CD14-positive monocyte (primary cell): ENCODE measurements at regions not wholly inside any gene's neighbourhood (a gene's known extent, or its start where the extent isn't known, plus 50 kb on each side); places are given as distances from the start of the nearest gene placed in this dataset.

Experiments
- DNase-seq, 3 donors: peaks; one replicate each; pipeline ENCODE4 v3.0.0-alpha.2; 2011 to 2022
- H2AFZ ChIP-seq: 2 replicates; pipeline ENCODE4 v1.6.0; 2012; ENCODE audit warnings: mild to moderate bottlenecking, low read depth, low read length, inconsistent platforms; ENCODE audit not compliant: insufficient read depth, poor library complexity, severe bottlenecking
- H3K27ac ChIP-seq, 2 donors: 1 replicate in 1 of 2; 2 replicates in 1 of 2; pipeline ENCODE4 v1.5.1; 2012 to 2013; ENCODE audit warnings: low read length in 2 of 2, control low read depth in 1 of 2, inconsistent platforms in 1 of 2, low read depth in 1 of 2, mild to moderate bottlenecking in 1 of 2
- H3K27me3 ChIP-seq, 2 donors: one replicate each; pipeline versions ENCODE4 v1.6.0 to v1.6.1; 2011 to 2013; ENCODE audit warnings: low read length in 2 of 2; ENCODE audit not compliant: control insufficient read depth in 2 of 2, insufficient read depth in 2 of 2
- H3K36me3 ChIP-seq, 2 donors: replicated peaks in 1 of 2; 1 replicate in 1 of 2; 2 replicates in 1 of 2; pipeline versions ENCODE4 v1.5.1 to v1.6.1; 2012 to 2013; ENCODE audit warnings: low read length in 2 of 2, control low read depth in 1 of 2, inconsistent platforms in 1 of 2, mild to moderate bottlenecking in 1 of 2; ENCODE audit not compliant: insufficient read depth in 2 of 2, control insufficient read depth in 1 of 2
- H3K4me1 ChIP-seq, 2 donors: 1 replicate in 1 of 2; 2 replicates in 1 of 2; pipeline versions ENCODE4 v1.5.1 to v1.6.1; 2012 to 2013; ENCODE audit warnings: low read length in 2 of 2, control low read depth in 1 of 2, inconsistent platforms in 1 of 2, mild to moderate bottlenecking in 1 of 2, moderate library complexity in 1 of 2; ENCODE audit not compliant: insufficient read depth in 2 of 2, control insufficient read depth in 1 of 2
- H3K4me2 ChIP-seq: replicated peaks from 2 replicates; pipeline ENCODE3; 2012; ENCODE audit warnings: low read length, moderate library complexity, mild to moderate bottlenecking; ENCODE audit not compliant: poor library complexity, severe bottlenecking; ENCODE audit errors: extremely low read depth
- H3K4me3 ChIP-seq, 3 experiments: fragments of 200-600 bp in 1 of 3; sonication (generic) in 1 of 3; replicated peaks in 1 of 3; 1 replicate in 2 of 3; 2 replicates in 1 of 3; pipeline ENCODE4 v1.5.1; 2011 to 2013; ENCODE audit warnings: low read length in 3 of 3, mild to moderate bottlenecking in 3 of 3, control low read depth in 2 of 3, low read depth in 2 of 3, inconsistent platforms in 1 of 3, moderate library complexity in 1 of 3
- H3K79me2 ChIP-seq: 2 replicates; pipeline ENCODE4 v1.6.0; 2012; ENCODE audit warnings: mild to moderate bottlenecking, control low read depth, inconsistent platforms, low read length, moderate library complexity; ENCODE audit not compliant: insufficient read depth
- H3K9ac ChIP-seq: 2 replicates; pipeline ENCODE4 v1.6.0; 2017; ENCODE audit warnings: low read length, mild to moderate bottlenecking; ENCODE audit not compliant: insufficient read depth, poor library complexity, severe bottlenecking
- H3K9me3 ChIP-seq, 2 donors: replicated peaks in 1 of 2; 1 replicate in 1 of 2; 2 replicates in 1 of 2; pipeline versions ENCODE4 v1.5.1 to v1.6.1; 2012 to 2013; ENCODE audit warnings: low read length in 2 of 2, control low read depth in 1 of 2; ENCODE audit not compliant: control insufficient read depth in 1 of 2, insufficient read depth in 1 of 2
- H4K20me1 ChIP-seq: 2 replicates; pipeline ENCODE4 v1.6.0; 2012; ENCODE audit warnings: mild to moderate bottlenecking, low read length, control low read depth, moderate library complexity; ENCODE audit not compliant: insufficient read depth
- H3K27ac Mint-ChIP-seq, 7 donors: one replicate each; pipeline ENCODE4 v1.8.0; 2020; ENCODE audit warnings: mild to moderate bottlenecking in 7 of 7, mixed read lengths in 7 of 7, moderate library complexity in 6 of 7, inconsistent platforms in 2 of 7
- H3K27me3 Mint-ChIP-seq, 3 donors: one replicate each; pipeline ENCODE4 v1.8.0; 2021 to 2022; ENCODE audit warnings: low read depth in 3 of 3, mild to moderate bottlenecking in 3 of 3, mixed read lengths in 3 of 3, moderate library complexity in 3 of 3, inconsistent platforms in 1 of 3
- H3K36me3 Mint-ChIP-seq, 2 donors: one replicate each; pipeline ENCODE4 v1.8.0; 2020; ENCODE audit warnings: mixed read lengths in 2 of 2, inconsistent platforms in 1 of 2, mild to moderate bottlenecking in 1 of 2
- H3K4me1 Mint-ChIP-seq: one replicate; pipeline ENCODE4 v1.8.0; 2020; ENCODE audit warnings: mild to moderate bottlenecking, mixed read lengths
- H3K4me3 Mint-ChIP-seq, 2 donors: one replicate each; pipeline ENCODE4 v1.8.0; 2020; ENCODE audit warnings: mild to moderate bottlenecking in 2 of 2, mixed read lengths in 2 of 2, moderate library complexity in 1 of 2
- H3K9me3 Mint-ChIP-seq, 7 donors: one replicate each; pipeline ENCODE4 v1.8.0; 2020 to 2022; ENCODE audit warnings: mixed read lengths in 7 of 7, mild to moderate bottlenecking in 6 of 7, moderate library complexity in 6 of 7, inconsistent platforms in 2 of 7
- WGBS: methylation state at CpG from one replicate; pipeline ENCODE4 v1.1.5; 2013; ENCODE audit warnings: missing lambda C conversion rate; ENCODE audit not compliant: insufficient coverage; 5-methylcytosine and 5-hydroxymethylcytosine counted together
- intact Hi-C, 2 donors: fragments of 100-400 bp; cut with micrococcal nuclease; formaldehyde crosslinking; loops; one replicate each; pipeline versions ENCODE4 v1.15.0 to v1.15.1; 2023
- TF ChIP-seq, protein P1 (sequence below): fragments of 200-600 bp; IDR thresholded peaks from one replicate; pipeline ENCODE4 v1.8.0; 2022; ENCODE audit warnings: antibody characterized with exemption, mild to moderate bottlenecking

DNA sequence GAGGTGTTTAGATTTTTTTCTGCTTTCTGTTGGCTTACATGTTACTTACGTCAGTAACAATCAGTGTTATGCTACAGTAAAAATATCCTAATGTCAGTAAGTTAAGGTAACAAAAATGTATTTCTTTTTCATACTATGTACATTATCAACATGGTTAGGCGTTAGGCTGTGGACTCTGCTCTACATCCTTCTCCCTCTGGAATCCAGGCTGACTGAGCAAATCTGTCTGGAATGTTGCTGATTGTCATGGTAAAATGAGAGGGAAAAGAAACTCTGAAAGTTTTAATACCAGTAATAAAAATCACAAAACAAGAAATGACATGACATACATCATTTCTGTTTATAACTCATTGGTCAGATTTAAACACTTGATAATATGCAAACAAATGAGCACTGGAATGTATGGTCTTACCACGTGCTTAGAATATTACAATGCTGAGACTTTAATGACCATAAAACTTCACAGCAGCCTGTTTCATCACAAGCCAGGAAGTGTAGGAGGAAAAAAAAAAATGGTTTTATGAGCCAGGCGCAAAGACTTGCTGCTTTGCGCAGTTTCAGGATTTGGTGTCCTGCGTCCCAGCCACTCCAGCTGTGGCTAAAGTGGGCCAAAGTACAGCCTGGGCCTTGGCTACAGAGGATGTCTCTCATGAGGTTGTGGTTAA is 252.4 kb downstream of the FSIP2 start:
- DNase-seq: no peak
- Histone ChIP-seq H3K4me3 (no peak overlapping the region), H2AFZ (no peak overlapping the region), H3K4me1 (no peaks in the 10 kb centered on the region), H4K20me1 (no peaks in the 10 kb centered on the region), H3K9me3 (no peaks in the 10 kb centered on the region), H3K79me2 (no peaks in the 10 kb centered on the region), H3K27me3 (no peaks in the 10 kb centered on the region), H3K36me3 (no peaks in the 10 kb centered on the region), H3K9ac (no peak overlapping the region), H3K27ac (no peak overlapping the region), H3K4me2 (no peak overlapping the region)
- Mint-ChIP-seq H3K36me3 (no peaks in the 10 kb centered on the region), H3K27me3 (no peaks in the 10 kb centered on the region), H3K4me3 (no peak overlapping the region), H3K4me1 (no peaks in the 10 kb centered on the region), H3K9me3 (peaks cover 0 to 4% (median 1%) of the 10 kb centered on the region in 7 donors), H3K27ac (no peak overlapping the region)
- intact Hi-C loops: no loop called here
- 100% methylated on average over 3 of the region's 6 CpGs for WGBS
- TF ChIP-seq, protein P1, sequence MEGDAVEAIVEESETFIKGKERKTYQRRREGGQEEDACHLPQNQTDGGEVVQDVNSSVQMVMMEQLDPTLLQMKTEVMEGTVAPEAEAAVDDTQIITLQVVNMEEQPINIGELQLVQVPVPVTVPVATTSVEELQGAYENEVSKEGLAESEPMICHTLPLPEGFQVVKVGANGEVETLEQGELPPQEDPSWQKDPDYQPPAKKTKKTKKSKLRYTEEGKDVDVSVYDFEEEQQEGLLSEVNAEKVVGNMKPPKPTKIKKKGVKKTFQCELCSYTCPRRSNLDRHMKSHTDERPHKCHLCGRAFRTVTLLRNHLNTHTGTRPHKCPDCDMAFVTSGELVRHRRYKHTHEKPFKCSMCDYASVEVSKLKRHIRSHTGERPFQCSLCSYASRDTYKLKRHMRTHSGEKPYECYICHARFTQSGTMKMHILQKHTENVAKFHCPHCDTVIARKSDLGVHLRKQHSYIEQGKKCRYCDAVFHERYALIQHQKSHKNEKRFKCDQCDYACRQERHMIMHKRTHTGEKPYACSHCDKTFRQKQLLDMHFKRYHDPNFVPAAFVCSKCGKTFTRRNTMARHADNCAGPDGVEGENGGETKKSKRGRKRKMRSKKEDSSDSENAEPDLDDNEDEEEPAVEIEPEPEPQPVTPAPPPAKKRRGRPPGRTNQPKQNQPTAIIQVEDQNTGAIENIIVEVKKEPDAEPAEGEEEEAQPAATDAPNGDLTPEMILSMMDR: no peak

DNA sequence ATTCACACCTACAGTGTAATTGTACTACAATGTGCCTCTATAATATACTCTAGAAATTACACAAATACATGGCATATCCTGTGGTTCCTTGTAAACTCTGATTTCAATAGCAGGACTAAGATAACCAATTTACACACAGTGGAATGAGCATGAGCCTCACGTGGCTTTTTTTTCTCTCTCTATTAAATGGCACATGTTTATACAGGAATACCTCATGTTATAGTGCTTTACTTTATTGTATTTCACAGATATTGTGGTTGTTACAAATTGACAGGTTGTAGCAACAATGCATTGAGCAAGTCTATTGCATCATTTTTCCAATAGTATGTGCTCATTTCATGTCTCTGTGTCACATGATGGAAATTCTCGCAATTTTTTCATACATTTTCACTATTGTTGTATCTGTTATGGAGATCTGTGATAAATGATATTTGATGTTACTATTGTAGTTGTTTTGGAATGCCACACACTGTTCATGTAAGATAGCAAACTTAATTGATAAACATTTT is 260.0 kb downstream of the FSIP2 start:
- Histone ChIP-seq H3K9ac (no peak overlapping the region), H3K27me3 (no peaks in the 10 kb centered on the region), H3K4me3 (no peak overlapping the region), H3K27ac (no peak overlapping the region), H4K20me1 (no peaks in the 10 kb centered on the region), H3K79me2 (no peaks in the 10 kb centered on the region), H3K4me2 (no peak overlapping the region), H3K36me3 (no peaks in the 10 kb centered on the region), H3K4me1 (no peaks in the 10 kb centered on the region), H2AFZ (no peak overlapping the region), H3K9me3 (no peaks in the 10 kb centered on the region)
- Mint-ChIP-seq H3K27ac (no peak overlapping the region), H3K27me3 (no peaks in the 10 kb centered on the region), H3K36me3 (no peaks in the 10 kb centered on the region), H3K4me3 (no peak overlapping the region), H3K4me1 (no peaks in the 10 kb centered on the region), H3K9me3 (peaks cover 0 to 5% (median 1%) of the 10 kb centered on the region in 7 donors)
- WGBS: no CpG with 5 or more reads among the region's 2 CpGs
- TF ChIP-seq, protein P1: no peak
- DNase-seq: no peak
- intact Hi-C loops: no loop called here
